Smooth muscle cell (in vitro differentiated cells): ENCODE measurements at regions not wholly inside any gene's neighbourhood (a gene's known extent, or its start where the extent isn't known, plus 50 kb on each side); places are given as distances from the start of the nearest gene placed in this dataset.

Source experiments
- DNase-seq: peaks from one replicate; lab custom pipeline; 2025; ENCODE audit not compliant: unreplicated experiment; lab: John Stamatoyannopoulos, UW
- H2AFZ ChIP-seq: fragments of 200-600 bp; sonication (generic); 2 replicates; pipeline ENCODE4 v1.6.0; 2016; ENCODE audit warnings: antibody characterized with exemption, low read depth, mild to moderate bottlenecking
- H3F3A ChIP-seq: fragments of 200-600 bp; sonication (generic); 2 replicates; pipeline ENCODE4 v1.6.0; 2017; ENCODE audit warnings: antibody characterized with exemption, low read depth
- H3K27ac ChIP-seq: fragments of 200-600 bp; sonication (generic); 2 replicates; pipeline ENCODE4 v1.5.1; 2016; ENCODE audit warnings: low read depth, mild to moderate bottlenecking
- H3K27me3 ChIP-seq: fragments of 200-600 bp; sonication (generic); 2 replicates; pipeline ENCODE4 v1.6.1; 2016; ENCODE audit warnings: low read depth, mild to moderate bottlenecking
- H3K36me3 ChIP-seq: fragments of 200-600 bp; sonication (generic); 2 replicates; pipeline ENCODE4 v1.5.1; 2016; ENCODE audit warnings: low read depth
- H3K4me1 ChIP-seq: fragments of 200-600 bp; sonication (generic); 2 replicates; pipeline ENCODE4 v1.5.1; 2016; ENCODE audit warnings: low read depth
- H3K4me2 ChIP-seq: fragments of 200-600 bp; sonication (generic); 2 replicates; pipeline ENCODE4 v1.6.0; 2016; ENCODE audit warnings: mild to moderate bottlenecking
- H3K4me3 ChIP-seq: fragments of 200-600 bp; sonication (generic); 2 replicates; pipeline ENCODE4 v1.5.1; 2016; ENCODE audit warnings: mild to moderate bottlenecking
- H3K79me2 ChIP-seq: fragments of 200-600 bp; sonication (generic); 2 replicates; pipeline ENCODE4 v1.6.0; 2016; ENCODE audit warnings: low read depth, mild to moderate bottlenecking
- H3K9ac ChIP-seq: fragments of 200-600 bp; sonication (generic); 2 replicates; pipeline ENCODE4 v1.6.0; 2016; ENCODE audit warnings: low read depth
- H3K9me3 ChIP-seq: fragments of 200-600 bp; sonication (generic); replicated peaks from 2 replicates; pipeline ENCODE4 v1.5.1; 2016; ENCODE audit warnings: low read depth
- H4K20me1 ChIP-seq: fragments of 200-600 bp; sonication (generic); 2 replicates; pipeline ENCODE4 v1.6.0; 2016; ENCODE audit warnings: low read depth
- WGBS: methylation state at CpG from one replicate; pipeline ENCODE4 v1.1.7; 2016; ENCODE audit warnings: low lambda C conversion rate; 5-methylcytosine and 5-hydroxymethylcytosine counted together
- TF ChIP-seq, protein P1 (sequence below): fragments of 200-600 bp; sonication (generic); IDR thresholded peaks from 2 replicates; pipeline ENCODE4 v1.5.1; 2017; ENCODE audit warnings: borderline replicate concordance, mild to moderate bottlenecking, antibody characterized with exemption; ENCODE audit not compliant: insufficient read depth, poor library complexity, severe bottlenecking

DNA sequence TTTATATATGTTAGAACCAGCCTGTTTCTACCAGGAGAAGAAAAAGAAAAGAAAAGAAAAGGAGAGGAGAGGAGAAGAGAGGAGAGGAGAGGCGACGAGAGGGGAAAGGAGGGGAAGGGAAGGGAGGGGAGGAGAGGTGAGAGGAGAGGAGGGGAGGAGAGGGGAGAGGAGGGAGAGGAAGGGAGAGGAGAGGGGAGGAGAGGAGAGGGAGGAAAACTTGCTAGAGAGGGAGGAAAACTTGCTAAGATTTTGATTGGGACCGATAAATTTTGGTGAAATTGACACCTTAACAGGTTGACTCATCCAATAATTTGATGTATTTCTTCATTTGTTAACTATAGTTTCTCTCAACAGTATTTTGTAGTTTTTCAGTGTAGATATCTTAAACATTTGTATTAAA lies 164.0 kb upstream of the SYT1 start:
- Histone ChIP-seq H3K79me2 (no peaks in the 10 kb centered on the region), H3K27me3 (no peaks in the 10 kb centered on the region), H3K36me3 (no peaks in the 10 kb centered on the region), H3K4me3 (no peak overlapping the region), H3K4me2 (no peak overlapping the region), H4K20me1 (no peaks in the 10 kb centered on the region), H3F3A (no peaks in the 10 kb centered on the region), H3K27ac (no peak overlapping the region), H2AFZ (no peak overlapping the region), H3K9ac (no peak overlapping the region), H3K4me1 (peaks cover 6% of the 10 kb centered on the region), H3K9me3 (no peaks in the 10 kb centered on the region)
- TF ChIP-seq, protein P1, sequence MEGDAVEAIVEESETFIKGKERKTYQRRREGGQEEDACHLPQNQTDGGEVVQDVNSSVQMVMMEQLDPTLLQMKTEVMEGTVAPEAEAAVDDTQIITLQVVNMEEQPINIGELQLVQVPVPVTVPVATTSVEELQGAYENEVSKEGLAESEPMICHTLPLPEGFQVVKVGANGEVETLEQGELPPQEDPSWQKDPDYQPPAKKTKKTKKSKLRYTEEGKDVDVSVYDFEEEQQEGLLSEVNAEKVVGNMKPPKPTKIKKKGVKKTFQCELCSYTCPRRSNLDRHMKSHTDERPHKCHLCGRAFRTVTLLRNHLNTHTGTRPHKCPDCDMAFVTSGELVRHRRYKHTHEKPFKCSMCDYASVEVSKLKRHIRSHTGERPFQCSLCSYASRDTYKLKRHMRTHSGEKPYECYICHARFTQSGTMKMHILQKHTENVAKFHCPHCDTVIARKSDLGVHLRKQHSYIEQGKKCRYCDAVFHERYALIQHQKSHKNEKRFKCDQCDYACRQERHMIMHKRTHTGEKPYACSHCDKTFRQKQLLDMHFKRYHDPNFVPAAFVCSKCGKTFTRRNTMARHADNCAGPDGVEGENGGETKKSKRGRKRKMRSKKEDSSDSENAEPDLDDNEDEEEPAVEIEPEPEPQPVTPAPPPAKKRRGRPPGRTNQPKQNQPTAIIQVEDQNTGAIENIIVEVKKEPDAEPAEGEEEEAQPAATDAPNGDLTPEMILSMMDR = no peak
- DNase-seq = no peak
- WGBS = 75% methylated on average over 3 of the region's 3 CpGs

DNA sequence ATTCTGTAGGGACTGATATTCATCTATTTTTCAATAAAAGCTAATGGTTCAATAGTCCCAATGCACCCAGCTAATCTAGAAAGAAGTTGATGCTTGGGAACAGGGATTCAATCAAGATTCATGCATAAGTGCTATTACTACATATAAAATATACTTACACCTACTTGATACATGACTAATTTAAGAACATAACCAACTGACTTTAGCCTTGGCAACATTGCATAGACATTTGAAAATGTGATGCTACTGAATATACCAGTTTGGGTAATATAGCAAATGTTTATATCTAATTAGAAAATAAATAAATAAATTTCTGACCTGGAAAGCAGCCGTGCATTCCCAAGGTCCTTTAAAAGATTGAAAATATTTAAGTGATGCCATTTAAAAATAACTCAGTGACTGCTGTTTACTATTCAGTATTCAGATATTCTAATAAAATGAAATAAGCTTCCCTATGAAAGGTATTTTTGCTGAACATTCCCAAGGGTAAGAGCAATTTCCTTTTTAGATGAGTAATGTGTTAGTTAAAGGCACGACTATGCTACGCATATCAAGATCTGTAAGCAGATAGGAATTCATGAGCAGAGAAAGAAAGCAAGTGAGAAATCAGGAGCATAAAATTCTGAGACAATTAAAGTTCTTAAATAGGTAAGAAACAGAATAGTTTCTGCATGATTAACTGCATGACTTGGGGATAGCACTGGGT lies 160.6 kb upstream of the SYT1 start:
- Histone ChIP-seq H3K36me3 (no peaks in the 10 kb centered on the region), H3K9ac (no peak overlapping the region), H4K20me1 (no peaks in the 10 kb centered on the region), H3K27me3 (no peaks in the 10 kb centered on the region), H3F3A (no peaks in the 10 kb centered on the region), H3K4me2 (peak overlapping the region; percentile 46), H3K27ac (no peak overlapping the region), H2AFZ (no peak overlapping the region), H3K9me3 (no peaks in the 10 kb centered on the region), H3K4me1 (peaks cover 6% of the 10 kb centered on the region), H3K4me3 (no peak overlapping the region), H3K79me2 (no peaks in the 10 kb centered on the region)
- TF ChIP-seq, protein P1 = no peak
- no peak for DNase-seq
- WGBS = 30% methylated on average over 3 of the region's 3 CpGs

DNA sequence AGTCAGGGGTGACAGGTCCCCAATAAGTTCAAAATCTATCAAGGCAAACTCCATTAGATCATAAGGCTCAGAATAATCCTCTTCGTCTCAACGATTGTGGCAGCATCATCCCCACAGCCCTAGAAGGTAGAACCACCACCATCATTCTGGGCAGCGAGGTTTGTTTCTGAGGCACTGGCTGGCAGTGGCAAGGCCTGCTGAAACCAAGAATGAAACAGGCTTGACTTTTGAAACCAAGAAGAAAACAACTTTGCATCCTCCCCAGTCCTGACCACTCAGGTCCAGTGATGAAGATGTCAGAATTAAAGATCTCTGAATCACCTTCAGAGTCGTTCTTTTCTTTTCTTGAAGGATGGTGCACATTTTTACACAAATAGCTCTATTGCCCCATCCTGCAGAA lies 152.6 kb upstream of the SYT1 start:
- H4K20me1 ChIP-seq = no peaks in the 10 kb centered on the region
- 97% methylated on average over 4 of the region's 4 CpGs for WGBS
- no peaks in the 10 kb centered on the region for H3K4me1 ChIP-seq
- no peak overlapping the region for H2AFZ ChIP-seq
- no peak overlapping the region for H3K9ac ChIP-seq
- H3K27ac ChIP-seq = no peak overlapping the region
- no peaks in the 10 kb centered on the region for H3F3A ChIP-seq
- TF ChIP-seq, protein P1 = no peak
- H3K27me3 ChIP-seq = no peaks in the 10 kb centered on the region
- H3K9me3 ChIP-seq = no peaks in the 10 kb centered on the region
- H3K79me2 ChIP-seq = no peaks in the 10 kb centered on the region
- DNase-seq = no peak
- no peak overlapping the region for H3K4me3 ChIP-seq
- H3K4me2 ChIP-seq = no peak overlapping the region
- no peaks in the 10 kb centered on the region for H3K36me3 ChIP-seq
